NCI-H1694 (cell line): ENCODE measurements at regions not wholly inside any gene's neighbourhood (a gene's known extent, or its start where the extent isn't known, plus 50 kb on each side); places are given as distances from the start of the nearest gene placed in this dataset.

Source experiments
- DNase-seq: peaks from one replicate; lab custom pipeline; 2025; lab: John Stamatoyannopoulos, UW

DNA sequence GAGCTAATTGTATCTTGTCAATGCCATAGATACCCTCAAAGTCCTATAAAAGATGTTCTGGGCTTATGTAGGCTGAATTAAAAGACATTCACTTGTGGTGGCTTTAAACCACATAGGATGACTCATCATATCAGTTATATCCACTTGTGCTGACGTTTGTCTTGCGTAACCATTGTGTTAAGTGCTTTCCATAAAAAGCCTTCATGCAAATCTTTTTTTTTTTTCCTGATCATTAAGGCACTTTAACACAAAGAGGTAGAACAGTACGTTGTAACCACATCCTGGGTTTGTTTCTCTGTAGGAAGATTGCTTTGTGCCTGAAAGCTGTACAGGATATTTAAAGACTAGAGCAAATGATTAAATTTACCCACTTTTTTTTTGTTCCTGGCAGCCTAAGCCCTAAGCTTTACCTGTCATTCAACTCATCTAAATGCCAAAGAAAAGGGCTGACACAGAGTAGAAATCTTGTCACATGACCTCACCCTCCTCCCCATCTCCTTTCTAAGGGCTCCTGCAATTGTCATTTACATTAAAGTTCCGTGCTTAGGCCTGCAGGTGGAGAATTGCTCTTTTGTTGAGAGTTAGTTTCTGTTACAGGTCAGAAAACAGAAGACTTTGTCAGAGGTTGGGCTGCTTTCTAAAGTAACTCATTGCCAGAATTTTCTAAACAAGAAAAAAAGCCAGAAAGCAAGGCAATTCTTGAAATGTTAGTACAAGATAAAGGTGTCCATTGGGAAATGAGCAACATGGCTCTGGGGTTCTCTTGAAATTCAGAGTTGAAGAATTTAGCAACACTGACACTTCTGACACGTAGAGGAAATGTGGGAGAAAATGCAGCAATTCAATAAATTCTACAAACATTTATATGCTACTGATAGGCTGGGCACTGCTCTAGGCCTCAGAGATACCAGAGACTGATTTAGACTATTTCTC, 555.6 kb downstream of the PPARGC1A start:
- DNase-seq = no peak

DNA sequence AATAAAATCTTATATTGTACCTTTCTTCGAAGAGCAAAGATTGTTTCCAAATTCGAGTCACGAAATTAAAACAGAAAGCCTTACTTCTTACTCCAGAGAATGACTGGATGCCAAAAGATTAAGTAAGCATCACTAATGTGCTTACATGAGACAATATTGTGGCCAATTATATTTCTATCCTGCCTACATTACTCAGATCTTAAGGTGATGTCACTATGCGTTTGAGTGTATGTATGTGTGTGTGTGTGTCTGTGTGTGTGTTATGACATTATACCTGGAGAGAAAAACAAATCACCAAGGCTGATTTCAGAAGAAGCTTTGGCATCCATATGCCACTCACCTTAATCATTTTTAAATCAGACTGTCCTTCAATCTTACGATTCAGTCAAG, 556.3 kb downstream of the PPARGC1A start:
- DNase-seq = no peak

DNA sequence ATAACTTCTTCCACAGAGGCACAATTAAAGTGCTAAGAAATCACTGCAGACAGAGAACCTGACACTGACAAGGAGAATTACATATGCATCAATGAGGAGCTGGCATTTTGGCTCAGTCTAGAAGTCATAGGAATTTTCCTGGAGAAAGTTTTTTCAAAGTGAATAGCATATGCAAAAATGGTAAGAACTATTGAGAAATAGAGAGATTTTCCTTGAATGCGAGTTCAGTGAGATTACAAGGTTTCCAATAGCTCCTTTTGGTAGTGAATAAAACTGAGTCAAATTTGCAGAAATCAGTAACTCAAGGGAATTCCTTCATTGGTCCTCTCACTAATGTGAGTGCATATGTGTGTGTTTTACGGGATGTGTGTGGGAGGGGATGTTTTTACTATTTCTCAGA, 557.5 kb downstream of the PPARGC1A start:
- no peak for DNase-seq

DNA sequence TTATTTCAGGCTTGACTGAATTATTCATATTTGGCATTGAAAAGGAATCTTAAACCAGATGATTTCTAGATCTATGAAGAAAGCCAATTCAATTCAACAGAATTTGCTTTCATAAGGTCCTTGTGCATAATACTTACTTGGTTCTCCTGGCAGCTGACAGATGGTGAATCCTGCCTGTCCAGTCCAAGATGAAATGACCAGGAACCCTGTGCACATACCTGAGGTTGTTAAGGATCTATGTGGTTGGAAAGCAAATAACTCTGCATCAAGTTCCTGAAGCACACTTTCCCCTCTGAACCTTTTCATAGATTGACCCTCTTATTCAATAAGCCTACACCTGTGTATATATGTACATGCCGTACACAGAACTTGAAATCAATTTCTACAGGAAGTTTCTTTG, 562.7 kb downstream of the PPARGC1A start:
- DNase-seq = no peak

DNA sequence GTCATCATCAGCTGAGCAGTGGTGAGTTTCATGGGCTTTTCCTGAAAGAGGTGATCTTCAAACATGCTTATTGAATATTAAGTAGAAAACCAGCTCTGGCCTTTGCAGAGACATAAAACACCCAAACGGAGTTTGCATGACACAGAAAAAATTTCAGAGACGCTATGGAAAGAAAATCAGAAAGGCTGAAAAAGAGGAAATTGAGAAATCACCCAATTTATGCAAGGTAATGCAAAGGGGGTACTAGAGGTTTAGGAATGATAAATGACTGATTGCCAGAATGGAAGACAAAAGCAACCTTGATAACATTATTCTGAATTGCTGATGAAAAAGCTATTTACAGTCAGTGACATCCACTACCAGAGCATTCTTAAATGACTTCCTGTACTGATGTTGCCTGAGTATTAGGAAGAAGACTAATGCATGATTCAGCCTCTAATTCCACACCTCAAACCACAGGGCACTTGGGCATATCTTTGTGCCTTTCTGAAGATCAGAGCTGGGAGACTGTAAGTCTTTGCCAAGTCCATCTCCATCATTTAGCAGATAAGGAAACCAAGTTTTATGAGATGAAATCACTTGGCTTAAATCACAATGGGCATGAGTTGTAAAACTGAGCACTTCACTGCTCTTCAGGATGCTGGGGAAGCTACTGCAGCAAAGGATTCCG, 565.7 kb downstream of the PPARGC1A start:
- no peak for DNase-seq

DNA sequence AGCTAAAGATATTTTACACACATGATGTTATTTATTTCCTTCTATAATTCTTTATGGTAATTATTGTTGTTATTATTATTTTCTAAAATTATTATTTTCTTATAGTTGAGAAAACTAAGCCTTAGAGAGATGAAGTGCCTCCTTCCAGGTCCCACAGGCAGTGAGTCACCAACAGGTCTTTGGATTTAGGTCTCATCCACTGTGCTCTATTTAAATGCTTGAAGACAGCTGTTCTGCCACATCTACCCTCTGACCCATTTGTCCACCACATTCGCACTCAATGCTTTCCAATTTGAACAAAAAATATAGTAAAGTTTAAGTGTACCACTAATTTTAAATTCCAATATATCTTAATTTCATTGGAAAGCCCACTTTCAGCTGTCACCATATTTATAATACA, 566.4 kb downstream of the PPARGC1A start:
- DNase-seq = no peak

DNA sequence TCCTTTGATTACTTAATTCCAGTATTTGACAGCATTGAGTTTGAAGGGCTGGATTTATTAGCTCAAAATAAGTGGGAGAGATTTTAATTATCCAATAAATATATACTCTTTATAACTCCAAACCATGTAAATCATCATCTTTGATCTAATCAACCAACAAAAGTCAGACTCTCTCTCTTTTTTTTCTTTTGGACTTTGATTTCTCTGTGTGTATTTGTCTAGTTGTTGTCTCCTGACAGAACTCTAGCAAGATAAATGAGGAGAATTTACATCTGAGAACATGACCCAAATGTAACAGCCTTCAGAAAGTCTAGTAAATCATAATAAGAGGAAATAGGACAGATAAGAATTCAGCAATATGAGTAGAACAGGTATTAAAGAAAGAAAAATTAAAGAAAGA, 567.1 kb downstream of the PPARGC1A start:
- no peak for DNase-seq

DNA sequence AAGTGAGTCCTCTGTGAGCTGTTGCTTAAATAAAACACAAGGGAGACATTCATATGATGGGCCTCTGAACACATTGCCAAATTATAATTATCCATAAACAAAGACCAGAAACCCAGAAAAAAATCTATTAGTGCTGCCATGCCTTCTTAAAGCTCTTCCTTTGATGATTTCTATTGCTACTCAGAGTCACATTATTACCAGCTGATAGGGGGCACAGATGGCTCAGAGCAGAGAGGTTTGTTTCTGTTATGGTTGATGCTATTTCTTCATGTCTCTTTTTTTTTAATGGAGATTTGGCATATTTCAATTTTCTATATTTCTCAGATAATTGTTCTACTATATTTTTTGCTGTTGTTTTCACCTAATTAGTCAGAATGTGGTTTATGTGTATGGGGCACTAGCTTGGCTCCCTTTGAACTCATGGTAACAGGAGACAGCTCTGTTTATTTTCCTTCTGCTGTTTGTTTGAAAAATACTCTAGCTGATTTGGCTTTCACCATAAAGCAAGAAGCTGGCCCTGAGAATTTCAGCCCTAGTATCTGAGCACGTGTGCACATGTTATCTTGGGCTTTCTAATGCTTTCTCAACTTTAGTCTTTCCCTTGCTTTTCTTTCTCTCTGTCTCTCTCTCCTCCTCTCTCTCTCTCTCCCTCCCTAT, 568.8 kb downstream of the PPARGC1A start:
- no peak for DNase-seq

DNA sequence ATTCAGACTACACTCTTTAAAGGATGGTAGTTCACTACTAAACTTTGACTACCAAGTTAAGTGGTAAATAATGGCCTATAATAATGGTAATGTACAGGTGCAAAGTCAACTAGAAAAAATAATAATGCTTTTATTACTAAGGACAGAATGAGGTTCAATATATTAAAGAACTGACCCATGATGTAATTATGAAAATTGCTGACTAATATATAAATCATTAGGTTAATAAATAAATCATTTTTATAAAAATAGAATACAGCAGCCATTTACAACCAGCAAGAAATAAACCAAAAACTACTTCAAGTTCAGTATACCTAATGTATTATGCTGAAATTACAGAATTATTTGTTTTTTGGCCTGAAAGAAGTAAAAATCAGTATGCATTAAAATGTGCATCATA, 577.2 kb downstream of the PPARGC1A start:
- no peak for DNase-seq

DNA sequence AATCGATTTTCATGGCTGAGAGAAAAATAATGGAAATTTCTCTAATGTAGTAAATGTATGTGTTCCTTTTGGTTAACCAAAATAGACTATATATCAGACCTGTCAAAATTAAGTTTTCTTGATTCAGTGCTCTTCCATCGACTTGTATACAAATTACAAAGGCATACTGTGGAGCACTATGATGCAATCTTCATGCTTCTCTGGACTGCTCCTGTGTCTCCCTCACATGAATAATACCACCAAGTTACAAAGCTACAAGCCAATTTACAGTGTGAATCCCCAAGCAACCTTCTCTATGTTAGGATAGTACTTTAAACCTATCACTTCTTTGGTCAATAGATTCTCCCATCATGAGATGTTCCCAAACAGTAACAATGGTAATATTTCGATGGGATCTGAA, 577.9 kb downstream of the PPARGC1A start:
- no peak for DNase-seq

DNA sequence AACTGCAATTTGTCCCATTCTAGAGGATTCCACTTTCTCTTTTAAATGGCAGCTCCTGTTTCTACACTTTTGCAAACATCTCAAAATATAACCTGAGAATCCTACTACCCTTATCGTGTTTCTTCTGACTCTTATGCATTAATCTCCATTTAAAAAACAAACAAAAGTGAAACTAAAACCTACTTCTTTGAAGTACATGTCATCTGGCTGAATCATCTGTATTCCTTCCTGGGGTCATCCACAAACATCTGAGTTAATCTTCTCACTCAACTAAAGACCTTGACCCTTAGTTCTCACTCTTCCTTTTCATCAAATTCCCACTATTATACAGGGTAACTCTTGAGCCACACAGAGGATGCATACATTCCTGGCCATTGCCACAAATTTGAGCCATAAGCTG, 584.8 kb downstream of the PPARGC1A start:
- no peak for DNase-seq

DNA sequence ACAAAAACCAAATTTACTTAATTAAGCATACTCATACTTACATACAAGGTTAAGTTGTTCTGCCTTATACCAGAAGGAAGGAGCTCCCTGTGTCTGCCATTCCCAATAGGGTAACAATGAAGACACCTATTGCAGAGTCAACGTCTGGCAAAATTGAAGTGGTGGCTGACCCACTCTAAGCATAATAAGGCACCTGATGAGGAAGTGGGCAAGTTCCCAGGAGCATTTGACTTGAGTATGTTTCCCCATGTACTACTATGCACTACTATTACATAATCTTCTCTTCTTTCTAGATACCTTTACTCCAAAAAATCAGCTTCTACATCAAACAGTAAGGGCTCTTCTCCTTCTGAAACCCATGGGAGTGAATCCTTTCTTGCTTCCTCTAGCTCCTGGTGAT, 591.5 kb downstream of the PPARGC1A start:
- DNase-seq = no peak

DNA sequence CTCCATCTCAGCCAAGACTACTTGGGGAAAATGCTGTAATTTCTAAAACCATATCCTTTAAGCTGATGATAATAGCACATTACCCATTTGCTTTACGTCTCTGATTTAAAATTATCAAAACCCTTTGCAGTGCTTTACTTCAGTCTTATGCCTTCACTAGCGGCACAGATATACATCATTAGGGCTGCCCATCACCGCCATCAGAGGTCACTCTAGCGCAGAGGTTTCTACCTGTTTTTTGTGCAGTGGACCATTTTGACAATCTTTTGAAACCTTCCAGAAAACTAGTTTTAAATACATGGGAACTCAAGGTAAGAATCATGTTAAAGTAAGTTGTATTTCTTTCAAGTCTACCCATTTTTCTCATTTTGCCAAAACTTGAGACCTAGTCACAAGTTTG, 592.5 kb downstream of the PPARGC1A start:
- DNase-seq = no peak

DNA sequence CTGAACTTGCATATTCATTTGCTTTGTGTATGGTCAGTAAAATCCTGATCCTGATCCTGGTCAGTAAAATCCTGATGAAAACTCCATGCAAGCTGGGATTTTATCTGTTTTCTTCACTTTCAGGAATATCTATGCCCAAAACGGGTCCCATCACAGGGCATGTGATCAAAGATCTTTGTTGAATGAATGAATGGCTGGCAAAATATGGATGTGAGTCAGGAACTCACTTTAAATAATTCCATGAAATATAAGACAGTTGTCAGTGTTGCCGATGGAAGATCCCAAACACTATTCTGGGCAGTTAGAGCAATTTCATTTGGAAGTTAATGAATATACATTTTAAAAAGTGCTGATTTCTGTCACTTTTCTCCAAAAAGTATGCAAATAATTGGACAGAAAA, 598.4 kb downstream of the GBA3 start:
- DNase-seq = no peak

DNA sequence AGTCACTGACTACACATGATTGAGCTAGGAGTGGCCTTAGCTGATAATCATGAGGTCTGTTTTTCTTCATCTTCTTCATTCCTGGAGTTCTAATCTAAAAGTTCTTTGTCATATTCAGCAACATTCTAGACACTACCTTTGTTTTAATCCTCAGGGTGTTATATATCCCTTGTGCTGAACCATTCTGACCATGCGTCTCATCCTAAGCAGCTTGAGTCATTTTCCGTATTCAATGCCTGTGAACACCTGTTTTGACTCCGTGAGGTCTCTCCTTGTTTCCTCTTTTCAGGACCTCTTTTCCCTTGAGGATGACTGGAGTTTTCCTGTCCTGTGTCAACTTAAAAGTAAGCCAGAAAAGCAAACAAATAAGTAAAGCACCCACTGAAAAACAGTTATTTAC, 597.9 kb downstream of the GBA3 start:
- DNase-seq = no peak

DNA sequence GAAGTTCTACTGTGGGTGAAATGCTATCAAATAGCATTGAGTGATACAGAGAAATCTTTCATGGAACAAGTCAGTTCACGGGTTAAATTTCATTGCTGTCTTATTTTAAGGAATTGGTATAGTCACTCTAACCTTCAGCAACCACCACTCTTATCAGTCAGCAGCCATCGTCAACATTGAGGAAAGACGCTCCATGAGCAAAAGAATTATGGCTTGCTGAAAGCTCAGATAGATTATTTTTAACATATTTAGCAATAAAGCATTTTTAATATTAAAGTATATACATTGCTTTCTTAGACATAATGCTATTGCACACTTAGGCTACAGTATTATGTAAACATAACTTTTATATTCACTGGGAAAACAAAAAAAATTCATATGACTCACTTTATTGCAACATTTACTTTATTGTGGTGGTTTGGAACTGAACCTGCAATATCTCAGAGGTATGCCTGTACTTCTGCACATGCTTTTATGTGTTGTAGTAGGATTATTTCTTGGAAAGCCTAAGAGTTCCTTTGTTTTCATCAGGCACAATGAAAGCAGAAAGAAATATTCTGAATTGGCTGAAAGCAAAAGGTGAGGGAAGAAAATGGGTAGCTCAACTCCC, 586.7 kb downstream of the GBA3 start:
- no peak for DNase-seq

DNA sequence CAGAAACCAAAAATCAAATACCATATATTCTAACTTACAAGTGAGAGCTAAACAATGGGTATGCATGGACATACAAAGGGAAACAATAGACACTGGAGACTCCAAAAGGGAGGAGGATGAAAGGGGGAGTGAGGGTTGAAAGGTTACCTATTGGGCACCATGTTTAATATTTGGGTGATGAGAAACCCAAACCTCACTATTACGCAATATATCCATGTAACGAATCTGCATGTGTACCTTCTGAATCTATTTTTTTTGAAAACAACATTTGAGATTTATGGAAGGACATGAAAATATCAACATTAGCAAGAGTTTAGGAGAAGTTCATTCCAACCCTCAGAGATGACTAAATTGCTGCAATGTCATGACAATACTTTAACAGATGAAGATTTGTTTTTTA, 586.1 kb downstream of the GBA3 start:
- no peak for DNase-seq

DNA sequence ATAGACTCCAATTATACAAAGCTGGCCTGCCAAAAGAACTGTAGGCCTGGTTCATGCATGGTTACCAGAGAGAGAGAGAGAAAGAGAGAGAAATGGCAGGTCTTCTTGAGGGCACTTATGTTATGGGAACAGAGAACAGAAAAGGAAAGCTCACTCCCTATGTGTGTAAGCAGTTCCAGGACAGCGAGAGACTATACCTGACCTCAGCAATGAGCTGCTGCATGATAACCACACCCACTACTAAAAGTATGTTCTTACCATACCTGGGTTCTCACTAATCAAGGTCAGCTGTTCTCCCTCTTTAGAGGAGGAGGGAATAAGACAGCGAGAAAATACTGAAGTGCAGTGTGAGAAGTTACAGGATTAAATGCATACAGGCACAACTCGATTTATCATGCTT, 583.3 kb downstream of the GBA3 start:
- no peak for DNase-seq

DNA sequence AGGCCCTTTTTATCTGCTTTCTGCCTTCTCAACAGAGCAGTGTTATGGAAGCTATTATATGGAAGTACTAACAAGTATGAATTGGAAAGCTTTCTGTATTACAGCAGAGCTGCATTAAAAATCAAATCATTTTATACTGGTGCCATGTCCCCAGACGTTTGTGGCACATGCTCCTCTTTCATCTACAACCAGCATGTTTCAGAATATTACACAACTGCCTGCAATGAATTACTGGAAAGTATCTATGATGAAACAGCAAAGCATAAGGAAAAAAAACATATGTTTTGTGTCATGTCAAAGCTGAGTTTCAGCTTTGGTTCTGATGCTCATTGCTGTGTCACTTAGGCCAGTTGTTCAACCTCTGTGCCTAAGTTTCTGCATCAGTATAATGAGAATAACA, 576.8 kb downstream of the GBA3 start:
- DNase-seq = no peak

DNA sequence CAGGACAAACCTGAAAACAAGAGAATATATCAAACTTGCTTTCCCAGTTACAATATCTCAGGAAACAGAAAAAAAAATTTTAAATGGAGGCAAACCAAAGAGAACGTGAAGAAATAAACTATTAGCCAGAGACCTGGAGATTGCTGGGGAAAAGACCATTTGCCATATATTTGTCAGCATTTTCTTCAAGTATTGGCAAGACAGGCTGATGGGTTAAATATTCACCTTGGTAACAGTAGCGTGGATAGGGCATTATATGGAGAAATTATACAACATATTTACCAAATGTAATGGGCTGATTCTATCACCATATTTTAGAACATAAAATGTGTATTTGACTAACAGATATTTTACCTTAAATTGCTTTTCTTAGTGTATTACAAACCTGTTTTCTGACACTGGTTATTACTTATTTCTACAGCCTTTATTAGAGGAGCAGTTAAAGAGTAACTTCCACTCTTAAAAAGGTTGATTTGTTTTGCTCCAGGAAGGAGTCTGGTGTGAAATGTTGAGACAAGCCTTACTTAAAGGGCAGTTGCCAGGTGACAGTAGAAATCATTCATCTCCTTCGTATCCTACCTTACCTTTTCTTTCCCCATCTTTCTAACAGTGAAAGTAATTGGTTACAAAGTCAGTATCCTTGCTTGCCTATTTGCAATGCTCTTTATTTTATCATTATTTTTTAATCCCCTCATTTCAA, 575.5 kb downstream of the GBA3 start:
- no peak for DNase-seq

DNA sequence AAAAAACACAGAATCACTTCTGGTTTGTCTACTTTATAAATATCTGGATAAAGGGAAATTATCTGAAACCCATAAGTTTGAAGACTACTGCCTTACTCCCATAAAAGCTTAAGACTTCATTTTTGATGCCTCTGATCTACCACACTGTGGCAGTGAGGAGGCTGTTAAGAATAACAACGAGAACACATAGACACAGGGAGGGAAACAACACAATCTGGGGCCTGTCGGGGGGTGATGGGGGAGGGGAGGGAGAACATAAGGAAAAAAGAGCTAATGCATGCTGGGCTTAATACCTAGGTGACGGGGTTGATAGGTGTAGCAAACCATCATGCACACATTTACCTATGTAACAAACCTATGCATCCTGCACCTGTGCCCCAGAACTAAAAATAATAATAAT, 573.7 kb downstream of the GBA3 start:
- no peak for DNase-seq

DNA sequence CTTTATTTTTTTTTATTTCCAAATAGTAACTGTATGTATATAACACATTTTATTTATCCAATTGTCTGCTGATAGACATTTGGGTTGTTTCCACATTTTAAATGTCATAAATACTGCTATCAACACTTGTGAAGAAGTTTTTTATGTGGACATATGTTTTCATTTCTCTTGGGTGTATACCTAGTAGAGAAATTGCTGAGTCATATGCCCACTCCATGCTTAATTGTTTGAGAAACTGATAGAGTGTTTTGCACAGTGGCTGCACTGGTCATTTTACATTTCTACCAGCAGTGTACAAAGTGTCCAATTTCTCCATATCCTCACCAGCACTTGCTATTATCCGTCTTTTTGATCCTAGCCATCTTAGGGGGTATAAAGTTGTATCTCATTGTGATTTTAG, 567.8 kb downstream of the GBA3 start:
- DNase-seq = no peak
